ENCODE measurements at regions not wholly inside any gene's neighbourhood (a gene's known extent, or its start where the extent isn't known, plus 50 kb on each side); places are given as distances from the start of the nearest gene placed in this dataset.

DNA sequence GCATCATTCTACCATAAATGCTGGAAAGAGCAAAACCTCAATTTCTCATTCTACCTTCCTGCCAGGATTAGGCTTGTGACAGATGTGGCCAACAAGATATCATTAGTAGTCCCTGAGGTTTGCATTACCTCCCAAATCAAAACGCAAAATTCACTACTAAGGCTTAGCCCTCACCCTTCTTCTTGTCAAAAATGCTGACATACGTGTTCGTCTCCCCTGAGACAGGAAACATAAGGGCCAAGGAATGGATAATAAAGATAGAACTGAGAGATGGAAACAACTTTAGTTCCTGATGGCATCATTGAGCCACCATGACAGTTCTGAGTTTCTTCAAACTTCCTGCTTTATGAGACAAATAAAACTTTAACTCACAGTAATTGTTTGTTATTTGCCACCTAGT is 642.1 kb downstream of the NOVA1 start:
- Histone ChIP-seq H3K27me3 (no peaks in the 10 kb centered on the region), H3K4me3 (no peak overlapping the region), H3K36me3 (no peaks in the 10 kb centered on the region), H3K27ac (replicated peaks in 1 of 4) (no peak overlapping the region), H3K4me1 (peaks cover 0 to 12% (median 4%) of the 10 kb centered on the region in 4 donors), H3K9me3 (no peaks in the 10 kb centered on the region)
- 71% methylated on average over 3 of the region's 3 CpGs for WGBS
- intact Hi-C loops (cut with DNase I) = no loop called here
- no peak for DNase-seq (ENCODE audit: extremely low spot score)
- TF ChIP-seq POLR2AphosphoS5 (IDR thresholded peaks at IDR 0.05) = no peak
- TF ChIP-seq, protein P1, sequence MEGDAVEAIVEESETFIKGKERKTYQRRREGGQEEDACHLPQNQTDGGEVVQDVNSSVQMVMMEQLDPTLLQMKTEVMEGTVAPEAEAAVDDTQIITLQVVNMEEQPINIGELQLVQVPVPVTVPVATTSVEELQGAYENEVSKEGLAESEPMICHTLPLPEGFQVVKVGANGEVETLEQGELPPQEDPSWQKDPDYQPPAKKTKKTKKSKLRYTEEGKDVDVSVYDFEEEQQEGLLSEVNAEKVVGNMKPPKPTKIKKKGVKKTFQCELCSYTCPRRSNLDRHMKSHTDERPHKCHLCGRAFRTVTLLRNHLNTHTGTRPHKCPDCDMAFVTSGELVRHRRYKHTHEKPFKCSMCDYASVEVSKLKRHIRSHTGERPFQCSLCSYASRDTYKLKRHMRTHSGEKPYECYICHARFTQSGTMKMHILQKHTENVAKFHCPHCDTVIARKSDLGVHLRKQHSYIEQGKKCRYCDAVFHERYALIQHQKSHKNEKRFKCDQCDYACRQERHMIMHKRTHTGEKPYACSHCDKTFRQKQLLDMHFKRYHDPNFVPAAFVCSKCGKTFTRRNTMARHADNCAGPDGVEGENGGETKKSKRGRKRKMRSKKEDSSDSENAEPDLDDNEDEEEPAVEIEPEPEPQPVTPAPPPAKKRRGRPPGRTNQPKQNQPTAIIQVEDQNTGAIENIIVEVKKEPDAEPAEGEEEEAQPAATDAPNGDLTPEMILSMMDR (IDR thresholded peaks at IDR 0.05) = no peak
- TF ChIP-seq EP300 (IDR thresholded peaks at IDR 0.05) = no peak
- TF ChIP-seq POLR2A (IDR thresholded peaks at IDR 0.05; ENCODE audit: low read depth) = no peak

DNA sequence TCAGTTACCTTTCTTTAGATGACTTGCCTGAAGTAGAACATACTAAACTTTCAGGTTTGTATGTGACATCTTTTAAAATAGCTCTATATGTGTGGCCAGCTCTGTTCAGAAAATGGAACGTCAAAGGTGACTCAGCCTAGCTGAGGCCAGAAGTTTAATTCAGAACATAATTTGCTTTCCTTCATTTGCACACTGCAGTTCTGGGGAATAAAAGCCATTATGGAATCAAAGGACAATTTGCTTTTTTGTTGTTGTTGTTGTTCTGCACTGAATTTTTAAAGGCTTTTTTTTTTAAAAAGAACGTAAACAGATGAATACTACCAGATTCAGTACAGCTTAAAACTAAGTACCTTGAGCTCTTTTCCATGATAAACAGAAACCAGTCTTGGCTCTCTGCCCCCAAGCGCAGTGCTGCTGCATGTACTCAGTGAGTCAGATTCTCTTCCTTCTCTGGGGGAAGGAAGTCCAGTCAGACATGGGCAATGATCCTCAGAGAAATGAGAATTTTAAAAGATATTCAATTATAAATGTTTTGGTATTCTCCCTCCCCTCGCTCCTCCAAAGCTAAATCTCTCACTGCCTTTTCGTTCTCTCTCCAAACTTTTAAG is 644.2 kb downstream of the NOVA1 start:
- Histone ChIP-seq H3K27ac (replicated peaks in 1 of 4) (no peak overlapping the region), H3K9me3 (no peaks in the 10 kb centered on the region), H3K4me3 (no peak overlapping the region), H3K27me3 (no peaks in the 10 kb centered on the region), H3K36me3 (no peaks in the 10 kb centered on the region), H3K4me1 (peaks cover 0 to 12% (median 4%) of the 10 kb centered on the region in 4 donors)
- TF ChIP-seq EP300 (IDR thresholded peaks at IDR 0.05) = no peak
- TF ChIP-seq POLR2A (IDR thresholded peaks at IDR 0.05; ENCODE audit: low read depth) = no peak
- TF ChIP-seq POLR2AphosphoS5 (IDR thresholded peaks at IDR 0.05) = no peak
- TF ChIP-seq, protein P1 (IDR thresholded peaks at IDR 0.05) = no peak
- 29% methylated on average over 5 of the region's 5 CpGs for WGBS
- no peak for DNase-seq (ENCODE audit: extremely low spot score)
- intact Hi-C loops (cut with DNase I) = no loop called here

DNA sequence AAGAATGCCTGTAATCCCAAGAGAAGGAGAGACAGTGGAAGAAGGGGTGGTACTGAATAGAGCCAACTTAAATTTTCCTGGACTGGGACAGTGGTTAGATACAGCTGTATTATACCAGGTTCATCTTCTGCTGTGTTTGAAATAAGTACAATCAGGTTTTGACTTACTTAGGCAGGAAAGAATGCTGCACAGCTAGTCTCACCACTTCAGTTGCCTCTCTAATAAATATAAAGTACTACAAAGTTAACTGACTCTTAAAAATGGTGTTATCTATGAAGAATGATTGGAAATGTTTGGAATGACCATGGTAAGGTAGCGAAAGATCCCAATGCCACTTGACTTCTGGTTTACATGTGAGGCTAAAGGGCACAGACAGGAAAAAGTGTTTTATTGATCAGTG is 652.1 kb downstream of the NOVA1 start:
- no peak for DNase-seq (ENCODE audit: extremely low spot score)
- TF ChIP-seq EP300 (IDR thresholded peaks at IDR 0.05) (no peak), POLR2AphosphoS5 (IDR thresholded peaks at IDR 0.05) (no peak), POLR2A (IDR thresholded peaks at IDR 0.05; ENCODE audit: low read depth) (no peak)
- TF ChIP-seq, protein P1 (IDR thresholded peaks at IDR 0.05) = no peak
- intact Hi-C loops (cut with DNase I) = no loop called here

DNA sequence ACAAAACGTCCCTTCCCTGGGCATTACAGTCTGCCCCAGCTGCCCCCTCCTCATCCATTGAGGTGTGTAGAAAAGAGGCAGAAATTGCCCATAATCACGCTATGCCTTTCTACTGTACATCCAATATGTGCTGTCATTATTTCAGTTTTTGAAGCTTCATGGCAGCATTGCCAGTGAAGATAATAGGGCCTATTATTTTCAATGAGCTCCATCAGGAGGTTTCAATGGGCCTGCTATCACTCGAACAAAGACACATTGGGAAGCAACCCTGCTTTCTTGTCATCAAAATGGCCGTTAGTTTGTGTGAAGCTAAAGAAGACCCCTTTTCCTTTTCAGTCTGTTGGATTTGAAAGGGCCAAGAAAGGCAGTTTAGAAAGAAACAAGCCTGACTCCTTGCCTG is 653.8 kb downstream of the NOVA1 start:
- intact Hi-C loops (cut with DNase I) = no loop called here
- Histone ChIP-seq H3K4me3 (no peak overlapping the region), H3K27ac (replicated peaks in 1 of 4) (no peak overlapping the region), H3K9me3 (no peaks in the 10 kb centered on the region), H3K27me3 (no peaks in the 10 kb centered on the region), H3K4me1 (no peaks in the 10 kb centered on the region), H3K36me3 (no peaks in the 10 kb centered on the region)
- 87% methylated on average over 4 of the region's 4 CpGs for WGBS
- TF ChIP-seq POLR2A (IDR thresholded peaks at IDR 0.05; ENCODE audit: low read depth) = no peak
- TF ChIP-seq POLR2AphosphoS5 (IDR thresholded peaks at IDR 0.05) = no peak
- no peak for TF ChIP-seq EP300 (IDR thresholded peaks at IDR 0.05)
- TF ChIP-seq, protein P1 (IDR thresholded peaks at IDR 0.05) = no peak
- no peak for DNase-seq (ENCODE audit: extremely low spot score)

More for the DNA sequence above, 652.1 kb downstream of the NOVA1 start:
- Histone ChIP-seq H3K36me3 (no peaks in the 10 kb centered on the region), H3K27ac (replicated peaks in 1 of 4) (no peak overlapping the region), H3K4me1 (no peaks in the 10 kb centered on the region), H3K4me3 (no peak overlapping the region), H3K9me3 (no peaks in the 10 kb centered on the region), H3K27me3 (no peaks in the 10 kb centered on the region)
- 86% methylated on average over 1 of the region's 1 CpG for WGBS

DNA sequence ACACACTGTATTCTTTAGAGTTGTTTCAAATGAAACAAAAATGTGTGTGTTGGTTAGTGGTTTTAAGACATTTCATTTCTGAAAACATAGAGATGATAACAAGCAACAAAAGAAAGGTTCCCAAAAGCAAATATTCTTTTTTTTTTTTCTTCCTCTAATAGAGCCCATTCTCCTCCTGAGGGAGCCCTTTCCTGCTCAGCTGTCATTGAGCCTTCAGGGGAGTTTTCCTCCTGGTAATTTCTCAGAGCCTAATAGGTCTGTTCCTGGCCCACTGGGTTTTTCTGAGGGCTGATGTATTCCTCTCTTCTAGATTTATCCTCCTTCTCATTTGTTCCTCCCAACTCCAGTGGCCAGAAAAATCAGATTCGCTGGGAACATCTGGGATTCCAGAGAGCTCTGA is 654.5 kb downstream of the NOVA1 start:
- TF ChIP-seq, protein P1 (IDR thresholded peaks at IDR 0.05) = no peak
- TF ChIP-seq EP300 (IDR thresholded peaks at IDR 0.05) = no peak
- no peak for TF ChIP-seq POLR2AphosphoS5 (IDR thresholded peaks at IDR 0.05)
- no peak for TF ChIP-seq POLR2A (IDR thresholded peaks at IDR 0.05; ENCODE audit: low read depth)
- intact Hi-C loops (cut with DNase I) = no loop called here

More for the DNA sequence above, 654.5 kb downstream of the NOVA1 start:
- H3K36me3 ChIP-seq = no peaks in the 10 kb centered on the region
- no peak overlapping the region for H3K4me3 ChIP-seq
- H3K4me1 ChIP-seq = no peaks in the 10 kb centered on the region
- WGBS = 87% methylated on average over 1 of the region's 1 CpG
- no peaks in the 10 kb centered on the region for H3K27me3 ChIP-seq
- no peak overlapping the region for H3K27ac ChIP-seq (replicated peaks in 1 of 4)
- no peaks in the 10 kb centered on the region for H3K9me3 ChIP-seq
- no peak for DNase-seq (ENCODE audit: extremely low spot score)

Measured in esophagus muscularis mucosa (tissue), 4 donors.